ENCODE measurements at regions not wholly inside any gene's neighbourhood (a gene's known extent, or its start where the extent isn't known, plus 50 kb on each side); places are given as distances from the start of the nearest gene placed in this dataset.

- no peak overlapping the region for H2AFZ ChIP-seq
- no peak for TF ChIP-seq EZH2phosphoT487 (IDR thresholded peaks at IDR 0.05; ENCODE audit: low read depth, severe bottlenecking, unreplicated experiment)
- TF ChIP-seq EZH2 (IDR thresholded peaks at IDR 0.05; ENCODE audit: borderline replicate concordance): no peak
- TF ChIP-seq, protein P1, sequence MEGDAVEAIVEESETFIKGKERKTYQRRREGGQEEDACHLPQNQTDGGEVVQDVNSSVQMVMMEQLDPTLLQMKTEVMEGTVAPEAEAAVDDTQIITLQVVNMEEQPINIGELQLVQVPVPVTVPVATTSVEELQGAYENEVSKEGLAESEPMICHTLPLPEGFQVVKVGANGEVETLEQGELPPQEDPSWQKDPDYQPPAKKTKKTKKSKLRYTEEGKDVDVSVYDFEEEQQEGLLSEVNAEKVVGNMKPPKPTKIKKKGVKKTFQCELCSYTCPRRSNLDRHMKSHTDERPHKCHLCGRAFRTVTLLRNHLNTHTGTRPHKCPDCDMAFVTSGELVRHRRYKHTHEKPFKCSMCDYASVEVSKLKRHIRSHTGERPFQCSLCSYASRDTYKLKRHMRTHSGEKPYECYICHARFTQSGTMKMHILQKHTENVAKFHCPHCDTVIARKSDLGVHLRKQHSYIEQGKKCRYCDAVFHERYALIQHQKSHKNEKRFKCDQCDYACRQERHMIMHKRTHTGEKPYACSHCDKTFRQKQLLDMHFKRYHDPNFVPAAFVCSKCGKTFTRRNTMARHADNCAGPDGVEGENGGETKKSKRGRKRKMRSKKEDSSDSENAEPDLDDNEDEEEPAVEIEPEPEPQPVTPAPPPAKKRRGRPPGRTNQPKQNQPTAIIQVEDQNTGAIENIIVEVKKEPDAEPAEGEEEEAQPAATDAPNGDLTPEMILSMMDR (IDR thresholded peaks at IDR 0.05; ENCODE audit: poor library complexity): no peak
- no peaks in the 10 kb centered on the region for H3K4me1 ChIP-seq (ENCODE audit: insufficient read depth)
- no peaks in the 10 kb centered on the region for H3K9me2 ChIP-seq (replicated peaks; ENCODE audit: insufficient read depth)
- no peaks in the 10 kb centered on the region for H3K27me3 ChIP-seq
- H3K9me3 ChIP-seq (ENCODE audit: low read depth): no peaks in the 10 kb centered on the region
- no peaks in the 10 kb centered on the region for H3K36me3 ChIP-seq (replicated peaks; ENCODE audit: insufficient read depth, low read depth)
- H3K4me2 ChIP-seq: no peak overlapping the region
- DNase-seq (ENCODE audit: low spot score): no peak
- H3K79me2 ChIP-seq: no peaks in the 10 kb centered on the region
- H3K4me3 ChIP-seq: no peak overlapping the region
- H3K27ac ChIP-seq: no peak overlapping the region
- H4K20me1 ChIP-seq (ENCODE audit: insufficient read depth, poor library complexity, severe bottlenecking): no peaks in the 10 kb centered on the region
These were observed 458.3 kb downstream of the BTBD3 start for GRCh38 chr20:12375967-12376366.

GRCh38 chr20:12383821-12384220 lies 466.1 kb downstream of the BTBD3 start:
- WGBS (ENCODE audit: low lambda C conversion rate, missing lambda C conversion rate): 71% methylated on average over 1 of the region's 1 CpG
- no peak overlapping the region for H2AFZ ChIP-seq
- TF ChIP-seq EZH2phosphoT487 (IDR thresholded peaks at IDR 0.05; ENCODE audit: low read depth, severe bottlenecking, unreplicated experiment) (no peak), EZH2 (IDR thresholded peaks at IDR 0.05; ENCODE audit: borderline replicate concordance) (no peak)

DNA sequence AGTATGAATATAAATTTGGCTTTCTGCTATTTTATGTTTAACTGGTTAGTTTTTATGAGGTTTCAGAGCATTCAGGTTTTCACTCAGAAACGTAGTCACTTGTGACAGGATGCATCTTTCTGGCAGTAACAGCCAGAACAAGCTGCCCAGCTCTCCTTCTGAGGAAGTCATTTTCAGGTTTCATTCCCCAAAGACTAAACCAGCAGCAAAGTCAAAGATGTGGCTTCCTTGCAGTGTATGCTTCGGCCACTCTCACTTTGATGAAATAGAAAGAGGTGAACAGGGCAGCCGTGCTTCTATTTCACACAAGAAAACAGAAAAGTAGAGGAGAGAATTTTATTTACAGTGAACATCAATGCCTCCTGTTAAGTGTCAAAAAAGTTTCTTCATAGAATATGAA lies 469.1 kb downstream of the BTBD3 start:
- 75% methylated on average over 3 of the region's 3 CpGs for WGBS (ENCODE audit: low lambda C conversion rate, missing lambda C conversion rate)
- Histone ChIP-seq H4K20me1 (ENCODE audit: insufficient read depth, poor library complexity, severe bottlenecking) (no peaks in the 10 kb centered on the region), H3K4me3 (no peak overlapping the region), H2AFZ (no peak overlapping the region), H3K9me2 (replicated peaks; ENCODE audit: insufficient read depth) (no peaks in the 10 kb centered on the region), H3K4me1 (ENCODE audit: insufficient read depth) (no peaks in the 10 kb centered on the region), H3K4me2 (no peak overlapping the region), H3K27ac (no peak overlapping the region), H3K27me3 (no peaks in the 10 kb centered on the region), H3K79me2 (no peaks in the 10 kb centered on the region), H3K36me3 (replicated peaks; ENCODE audit: insufficient read depth, low read depth) (no peaks in the 10 kb centered on the region), H3K9me3 (ENCODE audit: low read depth) (no peaks in the 10 kb centered on the region)
- no peak for DNase-seq (ENCODE audit: low spot score)
- TF ChIP-seq, protein P1 (IDR thresholded peaks at IDR 0.05; ENCODE audit: poor library complexity): no peak
- TF ChIP-seq EZH2phosphoT487 (IDR thresholded peaks at IDR 0.05; ENCODE audit: low read depth, severe bottlenecking, unreplicated experiment) (no peak), EZH2 (IDR thresholded peaks at IDR 0.05; ENCODE audit: borderline replicate concordance) (no peak)

More at GRCh38 chr20:12383821-12384220, 466.1 kb downstream of the BTBD3 start:
- no peaks in the 10 kb centered on the region for H3K27me3 ChIP-seq
- no peaks in the 10 kb centered on the region for H4K20me1 ChIP-seq (ENCODE audit: insufficient read depth, poor library complexity, severe bottlenecking)
- H3K36me3 ChIP-seq (replicated peaks; ENCODE audit: insufficient read depth, low read depth): no peaks in the 10 kb centered on the region
- H3K79me2 ChIP-seq: no peaks in the 10 kb centered on the region
- no peak overlapping the region for H3K27ac ChIP-seq
- no peak overlapping the region for H3K4me2 ChIP-seq
- H3K4me1 ChIP-seq (ENCODE audit: insufficient read depth): no peaks in the 10 kb centered on the region
- no peaks in the 10 kb centered on the region for H3K9me2 ChIP-seq (replicated peaks; ENCODE audit: insufficient read depth)
- H3K4me3 ChIP-seq: no peak overlapping the region
- H3K9me3 ChIP-seq (ENCODE audit: low read depth): no peaks in the 10 kb centered on the region
- no peak for DNase-seq (ENCODE audit: low spot score)

DNA sequence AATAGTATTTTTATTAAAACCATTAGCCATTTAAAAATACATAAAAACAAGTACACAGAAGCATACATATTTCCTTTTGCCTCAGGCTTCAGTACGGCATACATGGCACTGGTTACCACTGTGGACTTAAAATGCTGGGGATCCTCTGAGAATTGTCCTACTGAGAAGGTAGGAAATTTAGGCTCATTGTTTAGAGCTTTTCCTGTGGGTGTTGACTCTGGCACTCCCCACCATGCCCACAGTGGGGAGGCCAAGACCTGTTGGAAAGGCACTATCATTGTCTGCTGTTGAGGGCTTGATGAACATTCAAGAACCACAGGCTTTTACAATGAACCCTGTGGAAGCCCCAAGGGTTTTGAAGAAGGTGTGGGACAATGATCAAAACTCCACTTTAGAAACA lies 473.4 kb downstream of the BTBD3 start:
- no peak overlapping the region for H3K4me2 ChIP-seq
- H3K9me2 ChIP-seq (replicated peaks; ENCODE audit: insufficient read depth): no peaks in the 10 kb centered on the region
- no peak overlapping the region for H3K4me3 ChIP-seq
- H2AFZ ChIP-seq: no peak overlapping the region
- no peaks in the 10 kb centered on the region for H4K20me1 ChIP-seq (ENCODE audit: insufficient read depth, poor library complexity, severe bottlenecking)
- no peaks in the 10 kb centered on the region for H3K9me3 ChIP-seq (ENCODE audit: low read depth)
- no peaks in the 10 kb centered on the region for H3K27me3 ChIP-seq
- no peak for TF ChIP-seq EZH2phosphoT487 (IDR thresholded peaks at IDR 0.05; ENCODE audit: low read depth, severe bottlenecking, unreplicated experiment)
- no peak for TF ChIP-seq EZH2 (IDR thresholded peaks at IDR 0.05; ENCODE audit: borderline replicate concordance)
- TF ChIP-seq, protein P1 (IDR thresholded peaks at IDR 0.05; ENCODE audit: poor library complexity): no peak
- WGBS (ENCODE audit: low lambda C conversion rate, missing lambda C conversion rate): 87% methylated on average over 1 of the region's 1 CpG
- H3K79me2 ChIP-seq: no peaks in the 10 kb centered on the region
- no peak for DNase-seq (ENCODE audit: low spot score)
- no peak overlapping the region for H3K27ac ChIP-seq
- H3K36me3 ChIP-seq (replicated peaks; ENCODE audit: insufficient read depth, low read depth): no peaks in the 10 kb centered on the region
- H3K4me1 ChIP-seq (ENCODE audit: insufficient read depth): no peaks in the 10 kb centered on the region

All from hepatocyte (in vitro differentiated cells).